ENCODE measurements at regions not wholly inside any gene's neighbourhood (a gene's known extent, or its start where the extent isn't known, plus 50 kb on each side); places are given as distances from the start of the nearest gene placed in this dataset.

GRCh38 chr1:234692966-234693580 is 83.1 kb upstream of the IRF2BP2 start:
- no peak for DNase-seq (ENCODE audit: low spot score)
- H3K4me3 ChIP-seq, result no peak overlapping the region
- no peak overlapping the region for H3K27ac ChIP-seq
- no peak for TF ChIP-seq CTCF (IDR thresholded peaks at IDR 0.05)

GRCh38 chr1:234691567-234691966 is 81.6 kb upstream of the IRF2BP2 start:
- no peak for TF ChIP-seq CTCF (IDR thresholded peaks at IDR 0.05)
- DNase-seq (ENCODE audit: low spot score), result no peak
- no peak overlapping the region for H3K27ac ChIP-seq
- H3K4me3 ChIP-seq, result no peak overlapping the region

- Histone ChIP-seq H3K27ac (no peak overlapping the region), H3K4me3 (no peak overlapping the region)
- TF ChIP-seq CTCF (IDR thresholded peaks at IDR 0.05), result no peak
- no peak for DNase-seq (ENCODE audit: low spot score)
Measured at GRCh38 chr1:234690872-234691271, 80.9 kb upstream of the IRF2BP2 start.

- Histone ChIP-seq H3K4me3 (no peak overlapping the region), H3K27ac (no peak overlapping the region)
- no peak for DNase-seq (ENCODE audit: low spot score)
- TF ChIP-seq CTCF (IDR thresholded peaks at IDR 0.05), result no peak
Measured at GRCh38 chr1:234689236-234689635, 79.3 kb upstream of the IRF2BP2 start.

GRCh38 chr1:234687011-234687410 is 77.0 kb upstream of the IRF2BP2 start:
- Histone ChIP-seq H3K4me3 (no peak overlapping the region), H3K27ac (no peak overlapping the region)
- TF ChIP-seq CTCF (IDR thresholded peaks at IDR 0.05), result no peak
- no peak for DNase-seq (ENCODE audit: low spot score)

- no peak for TF ChIP-seq CTCF (IDR thresholded peaks at IDR 0.05)
- Histone ChIP-seq H3K27ac (no peak overlapping the region), H3K4me3 (no peak overlapping the region)
- DNase-seq (ENCODE audit: low spot score), result no peak
Measured at GRCh38 chr1:234686035-234686434, 76.1 kb upstream of the IRF2BP2 start.

- TF ChIP-seq CTCF (IDR thresholded peaks at IDR 0.05), result no peak
- H3K27ac ChIP-seq, result no peak overlapping the region
- no peak overlapping the region for H3K4me3 ChIP-seq
- no peak for DNase-seq (ENCODE audit: low spot score)
Measured at GRCh38 chr1:234684856-234685255, 74.9 kb upstream of the IRF2BP2 start.
